ENCODE measurements at regions not wholly inside any gene's neighbourhood (a gene's known extent, or its start where the extent isn't known, plus 50 kb on each side); places are given as distances from the start of the nearest gene placed in this dataset.

DNA sequence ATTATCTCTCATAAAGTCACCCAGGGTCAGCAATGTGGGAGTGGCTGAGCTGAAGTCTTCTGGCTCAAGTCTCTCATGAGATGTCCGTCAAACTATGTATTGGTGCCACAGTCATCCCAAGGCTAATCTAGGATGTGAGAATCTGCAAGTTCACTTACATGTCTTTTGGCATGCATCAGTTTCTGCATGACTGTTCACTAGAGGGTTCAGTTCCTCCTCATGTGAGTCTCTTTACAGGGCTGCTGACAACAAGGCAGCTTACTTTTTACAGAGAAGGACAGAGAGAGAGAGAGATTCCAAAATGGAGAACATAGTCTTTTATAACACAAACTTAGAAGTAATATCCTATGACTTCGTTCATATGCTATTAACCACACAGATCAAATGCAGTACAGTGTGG lies 328.8 kb upstream of the SLITRK1 start:
- H3K4me1 ChIP-seq (ENCODE audit: control insufficient read depth, insufficient read depth, low read length, poor library complexity, severe bottlenecking): no peaks in the 10 kb centered on the region
- WGBS, 2 experiments (ENCODE audit: insufficient coverage in 2 of 2): 75 to 100% methylated on average over 1 of the region's 2 CpGs
- no peak overlapping the region for H3K27ac ChIP-seq (ENCODE audit: low read depth, low read length, severe bottlenecking)
- no peak overlapping the region for H3K4me3 ChIP-seq (ENCODE audit: extremely low read depth, insufficient read depth, low read length, poor library complexity, severe bottlenecking)
- H3K9me3 ChIP-seq (ENCODE audit: control insufficient read depth, low read length): no peaks in the 10 kb centered on the region
- H3K36me3 ChIP-seq (ENCODE audit: control insufficient read depth, insufficient read depth, low read length): no peaks in the 10 kb centered on the region

GRCh38 chr13:84208246-84208910 lies 326.1 kb upstream of the SLITRK1 start:
- no peak overlapping the region for H3K4me3 ChIP-seq (ENCODE audit: extremely low read depth, insufficient read depth, low read length, poor library complexity, severe bottlenecking)
- H3K4me1 ChIP-seq (ENCODE audit: control insufficient read depth, insufficient read depth, low read length, poor library complexity, severe bottlenecking): no peaks in the 10 kb centered on the region
- H3K27ac ChIP-seq (ENCODE audit: low read depth, low read length, severe bottlenecking): no peak overlapping the region
- H3K36me3 ChIP-seq (ENCODE audit: control insufficient read depth, insufficient read depth, low read length): no peaks in the 10 kb centered on the region
- no peaks in the 10 kb centered on the region for H3K9me3 ChIP-seq (ENCODE audit: control insufficient read depth, low read length)
- WGBS, 2 experiments (ENCODE audit: insufficient coverage in 2 of 2): 91 to 93% methylated on average over 4 of the region's 7 CpGs

GRCh38 chr13:84207509-84207908 lies 325.2 kb upstream of the SLITRK1 start:
- no peaks in the 10 kb centered on the region for H3K4me1 ChIP-seq (ENCODE audit: control insufficient read depth, insufficient read depth, low read length, poor library complexity, severe bottlenecking)
- no peak overlapping the region for H3K27ac ChIP-seq (ENCODE audit: low read depth, low read length, severe bottlenecking)
- no peaks in the 10 kb centered on the region for H3K9me3 ChIP-seq (ENCODE audit: control insufficient read depth, low read length)
- 83 to 100% methylated on average over 1 of the region's 2 CpGs for WGBS, 2 experiments (ENCODE audit: insufficient coverage in 2 of 2)
- H3K36me3 ChIP-seq (ENCODE audit: control insufficient read depth, insufficient read depth, low read length): no peaks in the 10 kb centered on the region
- no peak overlapping the region for H3K4me3 ChIP-seq (ENCODE audit: extremely low read depth, insufficient read depth, low read length, poor library complexity, severe bottlenecking)

GRCh38 chr13:84200971-84201370 lies 318.7 kb upstream of the SLITRK1 start:
- H3K4me3 ChIP-seq (ENCODE audit: extremely low read depth, insufficient read depth, low read length, poor library complexity, severe bottlenecking): no peak overlapping the region
- 78% methylated on average over 3 of the region's 4 CpGs; no CpG with 5 or more reads in 1 of the 2 experiments for WGBS, 2 experiments (ENCODE audit: insufficient coverage in 2 of 2)
- no peak overlapping the region for H3K27ac ChIP-seq (ENCODE audit: low read depth, low read length, severe bottlenecking)
- no peaks in the 10 kb centered on the region for H3K9me3 ChIP-seq (ENCODE audit: control insufficient read depth, low read length)
- H3K4me1 ChIP-seq (ENCODE audit: control insufficient read depth, insufficient read depth, low read length, poor library complexity, severe bottlenecking): no peaks in the 10 kb centered on the region
- H3K36me3 ChIP-seq (ENCODE audit: control insufficient read depth, insufficient read depth, low read length): no peaks in the 10 kb centered on the region

DNA sequence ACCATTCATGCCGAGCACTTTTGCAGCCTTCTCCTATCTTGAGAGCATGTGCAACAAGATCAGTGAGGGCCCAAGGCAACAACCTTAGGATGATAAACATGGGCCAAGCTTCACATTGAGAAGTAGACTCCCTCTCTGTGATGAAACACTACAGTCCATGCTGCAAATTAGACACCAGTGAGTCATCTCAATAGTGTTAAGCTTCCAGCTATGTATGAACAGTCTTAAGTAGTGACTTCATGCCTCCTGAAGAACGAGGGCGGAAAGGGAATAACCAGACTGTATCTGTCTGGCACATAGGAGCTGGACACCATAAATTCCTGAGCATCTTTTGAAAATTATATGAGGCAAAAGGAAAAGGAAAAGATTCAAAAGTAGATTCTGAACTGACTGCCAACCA lies 309.9 kb upstream of the SLITRK1 start:
- Histone ChIP-seq H3K27ac (ENCODE audit: low read depth, low read length, severe bottlenecking) (no peak overlapping the region), H3K9me3 (ENCODE audit: control insufficient read depth, low read length) (no peaks in the 10 kb centered on the region)
- 80 to 98% methylated on average over 1 to 3 of the region's 3 CpGs for WGBS, 2 experiments (ENCODE audit: insufficient coverage in 2 of 2)

DNA sequence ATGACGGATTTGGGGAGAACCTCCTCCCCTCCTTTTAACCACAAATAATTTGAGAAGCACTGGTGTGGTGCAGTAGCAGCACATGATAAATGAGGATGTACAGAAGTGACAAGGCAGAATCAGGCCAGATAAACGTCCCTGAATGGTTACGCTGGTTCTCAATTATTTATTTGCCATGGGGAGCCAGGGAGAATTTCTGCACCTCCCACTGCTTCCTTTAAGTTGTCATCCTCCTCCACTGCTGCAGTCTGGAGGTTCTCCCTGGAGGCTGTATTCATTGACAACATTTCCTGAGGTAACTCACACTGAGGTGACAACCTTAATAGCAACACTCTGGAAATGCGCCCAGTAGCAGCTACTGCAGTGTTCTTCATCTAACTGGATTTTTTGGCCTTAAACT lies 308.9 kb upstream of the SLITRK1 start:
- H3K27ac ChIP-seq (ENCODE audit: low read depth, low read length, severe bottlenecking): no peak overlapping the region
- 88 to 93% methylated on average over 1 to 3 of the region's 4 CpGs for whole genome bisulfite sequencing, 2 experiments (ENCODE audit: insufficient coverage in 2 of 2)

More for the DNA sequence above, 309.9 kb upstream of the SLITRK1 start:
- H3K4me3 ChIP-seq (ENCODE audit: extremely low read depth, insufficient read depth, low read length, poor library complexity, severe bottlenecking): no peak overlapping the region
- peaks cover 4% of the 10 kb centered on the region for H3K4me1 ChIP-seq (ENCODE audit: control insufficient read depth, insufficient read depth, low read length, poor library complexity, severe bottlenecking)
- H3K36me3 ChIP-seq (ENCODE audit: control insufficient read depth, insufficient read depth, low read length): no peaks in the 10 kb centered on the region

DNA sequence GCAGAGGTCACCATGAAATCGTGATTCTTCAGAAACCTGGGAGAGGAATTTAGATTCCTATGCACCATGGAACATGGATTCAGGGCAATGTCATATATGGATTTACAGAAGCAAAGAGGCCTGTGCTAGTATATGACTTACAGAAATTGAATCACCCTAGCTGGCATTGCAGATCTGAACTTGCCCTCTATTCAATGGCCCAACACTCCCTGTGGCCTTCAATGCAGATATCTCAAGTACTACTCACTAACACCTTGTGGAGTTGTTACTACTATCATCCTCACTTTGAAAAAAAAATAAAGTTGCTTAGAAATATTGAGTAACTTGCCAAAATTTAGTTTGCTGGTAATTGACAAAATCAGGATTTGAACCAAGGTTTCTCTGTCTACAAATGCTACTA lies 305.4 kb upstream of the SLITRK1 start:
- Histone ChIP-seq H3K4me1 (ENCODE audit: control insufficient read depth, insufficient read depth, low read length, poor library complexity, severe bottlenecking) (peaks cover 4% of the 10 kb centered on the region), H3K4me3 (ENCODE audit: extremely low read depth, insufficient read depth, low read length, poor library complexity, severe bottlenecking) (no peak overlapping the region), H3K36me3 (ENCODE audit: control insufficient read depth, insufficient read depth, low read length) (no peaks in the 10 kb centered on the region), H3K27ac (ENCODE audit: low read depth, low read length, severe bottlenecking) (no peak overlapping the region), H3K9me3 (ENCODE audit: control insufficient read depth, low read length) (no peaks in the 10 kb centered on the region)
- WGBS, 2 experiments (ENCODE audit: insufficient coverage in 2 of 2): no CpG with 5 or more reads among the region's 1 CpG

More for the DNA sequence above, 308.9 kb upstream of the SLITRK1 start:
- Histone ChIP-seq H3K4me1 (ENCODE audit: control insufficient read depth, insufficient read depth, low read length, poor library complexity, severe bottlenecking) (peaks cover 4% of the 10 kb centered on the region), H3K4me3 (ENCODE audit: extremely low read depth, insufficient read depth, low read length, poor library complexity, severe bottlenecking) (no peak overlapping the region), H3K9me3 (ENCODE audit: control insufficient read depth, low read length) (no peaks in the 10 kb centered on the region), H3K36me3 (ENCODE audit: control insufficient read depth, insufficient read depth, low read length) (no peaks in the 10 kb centered on the region)

GRCh38 chr13:84139561-84140158 lies 257.4 kb upstream of the SLITRK1 start:
- no peaks in the 10 kb centered on the region for H3K9me3 ChIP-seq (ENCODE audit: control insufficient read depth, low read length)
- no peak overlapping the region for H3K27ac ChIP-seq (ENCODE audit: low read depth, low read length, severe bottlenecking)
- 100% methylated on average over 1 of the region's 2 CpGs; no CpG with 5 or more reads in 1 of the 2 experiments for WGBS, 2 experiments (ENCODE audit: insufficient coverage in 2 of 2)
- no peak overlapping the region for H3K4me3 ChIP-seq (ENCODE audit: extremely low read depth, insufficient read depth, low read length, poor library complexity, severe bottlenecking)
- H3K4me1 ChIP-seq (ENCODE audit: control insufficient read depth, insufficient read depth, low read length, poor library complexity, severe bottlenecking): no peaks in the 10 kb centered on the region
- no peaks in the 10 kb centered on the region for H3K36me3 ChIP-seq (ENCODE audit: control insufficient read depth, insufficient read depth, low read length)

DNA sequence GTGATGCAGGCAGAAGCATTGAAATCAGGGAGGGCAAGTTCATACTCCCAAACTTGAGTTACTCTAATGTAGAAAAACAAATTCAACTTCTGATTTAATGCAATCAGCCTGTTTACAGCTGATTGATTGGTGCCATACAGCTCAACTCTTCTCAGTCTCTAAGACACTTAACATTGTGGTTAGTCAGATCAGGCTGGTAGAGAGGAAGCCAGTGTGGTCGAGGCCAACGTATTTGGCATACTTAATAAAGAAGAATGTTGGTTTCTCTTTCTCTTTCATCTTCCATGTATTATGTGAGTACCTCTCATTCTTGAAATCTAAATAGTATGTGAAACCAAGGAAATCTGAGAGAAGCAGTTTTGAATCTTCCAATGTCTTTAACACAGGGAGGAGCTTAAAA lies 255.0 kb upstream of the SLITRK1 start:
- no peaks in the 10 kb centered on the region for H3K4me1 ChIP-seq (ENCODE audit: control insufficient read depth, insufficient read depth, low read length, poor library complexity, severe bottlenecking)
- H3K4me3 ChIP-seq (ENCODE audit: extremely low read depth, insufficient read depth, low read length, poor library complexity, severe bottlenecking): no peak overlapping the region
- WGBS, 2 experiments (ENCODE audit: insufficient coverage in 2 of 2): no CpG with 5 or more reads among the region's 2 CpGs
- no peak overlapping the region for H3K27ac ChIP-seq (ENCODE audit: low read depth, low read length, severe bottlenecking)
- no peaks in the 10 kb centered on the region for H3K9me3 ChIP-seq (ENCODE audit: control insufficient read depth, low read length)
- no peaks in the 10 kb centered on the region for H3K36me3 ChIP-seq (ENCODE audit: control insufficient read depth, insufficient read depth, low read length)

DNA sequence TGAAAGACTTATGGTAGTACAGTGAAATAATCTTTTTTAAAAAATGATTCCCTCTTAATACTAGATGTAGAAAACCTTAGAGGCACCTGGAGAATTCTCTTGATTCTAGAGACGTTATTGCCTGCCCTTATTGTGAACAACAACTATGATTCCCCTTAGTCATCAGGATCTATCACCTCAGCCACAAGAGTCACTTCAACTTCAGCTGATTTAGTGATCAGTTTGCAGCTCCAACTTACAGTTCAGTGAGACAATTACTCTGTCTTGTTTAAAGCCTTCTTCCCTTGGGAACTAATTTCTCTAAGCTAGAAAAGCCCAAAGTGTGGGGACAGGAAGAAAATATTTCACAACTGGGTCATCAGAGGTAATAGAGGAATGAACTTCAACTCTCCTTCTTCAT lies 254.3 kb upstream of the SLITRK1 start:
- Histone ChIP-seq H3K4me1 (ENCODE audit: control insufficient read depth, insufficient read depth, low read length, poor library complexity, severe bottlenecking) (no peaks in the 10 kb centered on the region), H3K4me3 (ENCODE audit: extremely low read depth, insufficient read depth, low read length, poor library complexity, severe bottlenecking) (no peak overlapping the region), H3K27ac (ENCODE audit: low read depth, low read length, severe bottlenecking) (no peak overlapping the region), H3K9me3 (ENCODE audit: control insufficient read depth, low read length) (no peaks in the 10 kb centered on the region), H3K36me3 (ENCODE audit: control insufficient read depth, insufficient read depth, low read length) (no peaks in the 10 kb centered on the region)
- 71% methylated on average over 1 of the region's 1 CpG; no CpG with 5 or more reads in 1 of the 2 experiments for WGBS, 2 experiments (ENCODE audit: insufficient coverage in 2 of 2)

DNA sequence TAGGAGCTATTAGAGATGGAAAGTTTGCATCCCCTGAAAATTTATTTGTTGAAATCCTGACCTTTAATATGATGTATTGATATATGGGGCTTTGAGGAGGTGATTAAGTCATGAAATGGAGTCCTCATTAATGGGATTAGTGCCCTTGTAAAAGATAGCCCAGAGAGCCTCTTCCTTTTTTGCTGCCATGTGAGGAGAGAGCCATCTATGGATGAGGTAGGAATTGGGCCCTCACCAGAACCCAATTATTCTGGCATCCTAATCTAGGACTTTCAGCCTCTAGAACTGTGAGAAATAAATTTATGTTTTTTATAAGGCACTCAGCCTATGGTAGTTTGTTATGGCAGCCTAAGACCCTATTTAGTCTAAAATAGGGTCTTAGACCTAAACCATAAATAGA lies 250.2 kb upstream of the SLITRK1 start:
- H3K4me1 ChIP-seq (ENCODE audit: control insufficient read depth, insufficient read depth, low read length, poor library complexity, severe bottlenecking): no peaks in the 10 kb centered on the region
- H3K36me3 ChIP-seq (ENCODE audit: control insufficient read depth, insufficient read depth, low read length): no peaks in the 10 kb centered on the region
- H3K27ac ChIP-seq (ENCODE audit: low read depth, low read length, severe bottlenecking): no peak overlapping the region
- no peak overlapping the region for H3K4me3 ChIP-seq (ENCODE audit: extremely low read depth, insufficient read depth, low read length, poor library complexity, severe bottlenecking)
- no peaks in the 10 kb centered on the region for H3K9me3 ChIP-seq (ENCODE audit: control insufficient read depth, low read length)

Measured in mesodermal cell (in vitro differentiated cells).